Endothelial cell of umbilical vein (primary cell): ENCODE measurements at regions not wholly inside any gene's neighbourhood (a gene's known extent, or its start where the extent isn't known, plus 50 kb on each side); places are given as distances from the start of the nearest gene placed in this dataset.

Experiments
- BruUV-seq: library from RNA; stranded (reverse); fragments of 400-500 nt; replicated peaks from 2 replicates; lab custom pipeline; 2021; lab: Mats Ljungman, UMichigan
- CTCF ChIA-PET: fragments of 300-600, 350-600 bp; sonication (Branson Sonifier 250); formaldehyde crosslinking; loops from one replicate; lab custom pipeline; 2021; ENCODE audit warnings: antibody characterized with exemption, inconsistent platforms; lab: Charles Lee
- POLR2A ChIA-PET: fragments of 300-600, 350-600 bp; sonication (Branson Sonifier 250); formaldehyde crosslinking; loops from one replicate; lab custom pipeline; 2021; ENCODE audit warnings: antibody characterized with exemption, inconsistent platforms; lab: Charles Lee
- DNase-seq: peaks from one replicate; pipeline ENCODE4 v3.0.0-alpha.2; 2011; ENCODE audit warnings: low read depth, low spot score
- FAIRE-seq: peaks from 2 replicates; lab custom pipeline; 2011; peaks lifted over from hg19 to GRCh38; lab: Jason Lieb, UNC
- H2AFZ ChIP-seq: 2 replicates; pipeline ENCODE4 v1.6.0; 2012; ENCODE audit warnings: low read depth, low read length, control low read depth, inconsistent platforms
- H3K27ac ChIP-seq: 2 replicates; pipeline ENCODE4 v1.5.1; 2011; ENCODE audit warnings: low read depth, mild to moderate bottlenecking, control low read depth, low read length, moderate library complexity; ENCODE audit not compliant: insufficient read depth
- H3K27me3 ChIP-seq, 2 experiments: 2 replicates each; pipeline versions ENCODE4 v1.6.0 to v1.6.1; 2011; ENCODE audit warnings: low read length in 2 of 2, mixed read lengths in 1 of 2; ENCODE audit not compliant: control insufficient read depth in 2 of 2, insufficient read depth in 2 of 2
- H3K36me3 ChIP-seq, 2 experiments: 2 replicates in 1 of 2; 3 replicates in 1 of 2; pipeline ENCODE4 v1.5.1; 2011; ENCODE audit warnings: low read length in 2 of 2, mild to moderate bottlenecking in 1 of 2, moderate library complexity in 1 of 2; ENCODE audit not compliant: control insufficient read depth in 2 of 2, insufficient read depth in 2 of 2; ENCODE audit errors: extremely low read depth in 1 of 2
- H3K4me1 ChIP-seq: 3 replicates; pipeline ENCODE4 v1.5.1; 2011; ENCODE audit warnings: mild to moderate bottlenecking, low read length; ENCODE audit not compliant: control insufficient read depth, insufficient read depth; ENCODE audit errors: extremely low read depth
- H3K4me2 ChIP-seq: 2 replicates; pipeline ENCODE4 v1.6.1; 2011; ENCODE audit warnings: low read length, control low read depth, mixed read lengths; ENCODE audit not compliant: insufficient read depth
- H3K4me3 ChIP-seq, 3 experiments: fragments of 200-600 bp in 1 of 3; sonication (generic), shearing (Covaris generic) in 1 of 3; replicated peaks in 1 of 3; 2 replicates each; pipeline ENCODE4 v1.5.1; 2011 to 2016; ENCODE audit warnings: control low read depth in 3 of 3, low read length in 3 of 3, mild to moderate bottlenecking in 2 of 3, inconsistent platforms in 1 of 3, low read depth in 1 of 3, moderate library complexity in 1 of 3; ENCODE audit not compliant: insufficient read depth in 1 of 3
- H3K79me2 ChIP-seq: 2 replicates; pipeline ENCODE4 v1.6.0; 2012; ENCODE audit warnings: low read length, inconsistent platforms; ENCODE audit not compliant: control insufficient read depth, insufficient read depth
- H3K9ac ChIP-seq: replicated peaks from 2 replicates; pipeline ENCODE3; 2011; ENCODE audit warnings: low read length, control low read depth; ENCODE audit not compliant: insufficient read depth; ENCODE audit errors: extremely low read depth
- H3K9me1 ChIP-seq: replicated peaks from 3 replicates; pipeline ENCODE4 v1.6.0; 2011; ENCODE audit warnings: mild to moderate bottlenecking, low read length; ENCODE audit not compliant: control insufficient read depth, insufficient read depth; ENCODE audit errors: extremely low read depth
- H3K9me3 ChIP-seq: replicated peaks from 2 replicates; pipeline ENCODE4 v1.5.1; 2012; ENCODE audit warnings: low read length, inconsistent platforms; ENCODE audit not compliant: control insufficient read depth, insufficient read depth
- H4K20me1 ChIP-seq: replicated peaks from 2 replicates; pipeline ENCODE3; 2011; ENCODE audit warnings: mild to moderate bottlenecking, low read length; ENCODE audit not compliant: control insufficient read depth, insufficient read depth; ENCODE audit errors: extremely low read depth
- EZH2 ChIP-seq: IDR thresholded peaks from 2 replicates; pipeline ENCODE4 v1.6.1; 2012; ENCODE audit warnings: borderline replicate concordance, low read depth, mild to moderate bottlenecking, moderate library complexity, low read length, inconsistent platforms; ENCODE audit not compliant: severe bottlenecking
- FOS ChIP-seq: IDR thresholded peaks from 2 replicates; pipeline ENCODE4 v1.6.1; 2011; ENCODE audit warnings: mild to moderate bottlenecking, low read length, moderate library complexity, borderline replicate concordance; ENCODE audit not compliant: insufficient read depth
- GATA2 ChIP-seq: IDR thresholded peaks from 2 replicates; pipeline ENCODE4 v1.7.0; 2011; ENCODE audit warnings: low read depth, mild to moderate bottlenecking, moderate library complexity, mixed read lengths, low read length; ENCODE audit not compliant: insufficient read length, insufficient read depth
- JUN ChIP-seq: IDR thresholded peaks from 2 replicates; pipeline ENCODE4 v1.6.1; 2011; ENCODE audit warnings: borderline replicate concordance, low read depth; ENCODE audit not compliant: insufficient read length, insufficient read depth
- MYC ChIP-seq: IDR thresholded peaks from one replicate; pipeline ENCODE4 v1.6.1; 2011; ENCODE audit warnings: mild to moderate bottlenecking, low read depth, low read length
- POLR2A ChIP-seq: IDR thresholded peaks from 2 replicates; pipeline ENCODE4 v1.6.1; 2012; ENCODE audit warnings: low read depth, mild to moderate bottlenecking, control low read depth, low read length
- POLR2AphosphoS5 ChIP-seq: IDR thresholded peaks from 2 replicates; pipeline ENCODE4 v1.6.1; 2012; ENCODE audit warnings: low read depth, mild to moderate bottlenecking, control low read depth, low read length, moderate library complexity; ENCODE audit not compliant: insufficient read depth
- dilution Hi-C: fragments of 300-500 bp; cut with MboI; formaldehyde crosslinking; loops from one replicate; pipeline ENCODE4 v1.15.0; 2019; ENCODE audit warnings: low sequenced_read_pairs; ENCODE audit not compliant: extremely low pct_ligation_motif_present
- intact Hi-C: fragments of 100-400 bp; cut with micrococcal nuclease; formaldehyde crosslinking; loops from one replicate; pipeline ENCODE4 v1.10.0; 2022
- TF ChIP-seq, protein P1 (sequence below), 2 donors: IDR thresholded peaks; 1 replicate in 1 of 2; 2 replicates in 1 of 2; pipeline ENCODE4 v1.5.1; 2011; ENCODE audit warnings: low read length in 2 of 2, mild to moderate bottlenecking in 2 of 2, moderate library complexity in 2 of 2, control low read depth in 1 of 2, inconsistent platforms in 1 of 2, low read depth in 1 of 2; ENCODE audit not compliant: insufficient read depth in 1 of 2; ENCODE audit errors: extremely low read depth in 1 of 2
- TF ChIP-seq, protein P2 (sequence below): IDR thresholded peaks from 2 replicates; pipeline ENCODE4 v1.6.1; 2011; ENCODE audit not compliant: insufficient read depth, insufficient read length

DNA sequence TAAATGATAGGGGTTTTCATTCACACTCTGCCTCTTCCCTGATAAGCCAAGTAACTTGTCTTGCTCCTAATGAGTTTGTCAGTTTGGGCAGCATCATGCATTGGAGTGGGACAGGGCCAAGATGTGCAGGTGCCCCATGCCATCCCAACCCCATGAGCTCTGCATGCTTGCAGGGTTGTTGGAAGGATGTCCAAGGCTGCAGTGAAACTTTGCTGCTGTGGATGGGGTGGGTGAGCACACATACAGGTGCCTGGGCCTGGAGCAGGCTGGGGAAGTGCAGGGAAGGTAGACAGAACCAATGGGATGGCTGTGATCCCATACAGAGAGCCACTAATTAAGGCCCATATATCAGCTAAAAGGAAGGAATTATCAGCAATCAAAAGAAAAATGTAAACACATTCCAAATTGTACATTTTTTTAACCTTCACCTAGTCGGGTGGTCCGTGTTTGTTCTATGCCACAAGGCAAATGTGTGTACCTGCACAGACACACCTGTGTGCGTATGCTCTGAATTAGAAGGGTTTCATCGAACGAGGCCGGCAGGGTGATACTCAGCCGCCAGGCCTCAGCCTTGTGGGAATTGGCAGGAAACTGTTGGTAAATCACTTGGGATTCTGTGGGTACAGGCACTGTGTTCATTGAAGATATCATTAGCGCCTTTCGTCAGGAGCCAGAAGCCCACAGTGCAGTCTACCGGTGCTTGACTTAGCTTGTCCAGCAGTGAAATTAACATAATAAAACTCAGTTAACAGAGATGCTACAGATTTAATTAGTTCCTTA is 342.9 kb downstream of the MYCN start:
- Histone ChIP-seq H3K27me3 (no peaks in the 10 kb centered on the region), H3K36me3 (no peaks in the 10 kb centered on the region), H4K20me1 (no peaks in the 10 kb centered on the region), H3K4me1 (no peaks in the 10 kb centered on the region), H3K27ac (no peak overlapping the region), H3K9me1 (no peaks in the 10 kb centered on the region), H2AFZ (no peak overlapping the region), H3K79me2 (no peaks in the 10 kb centered on the region), H3K4me2 (no peak overlapping the region), H3K9me3 (no peaks in the 10 kb centered on the region), H3K4me3 (no peak overlapping the region), H3K9ac (no peak overlapping the region)
- BruUV-seq = no TSS peak
- DNase-seq = no peak
- ChIA-PET POLR2A (no interaction called here), CTCF (no interaction called here)
- TF ChIP-seq FOS (no peak), EZH2 (no peak), POLR2A (no peak), GATA2 (no peak), POLR2AphosphoS5 (no peak), JUN (no peak), MYC (no peak)
- TF ChIP-seq, protein P1, sequence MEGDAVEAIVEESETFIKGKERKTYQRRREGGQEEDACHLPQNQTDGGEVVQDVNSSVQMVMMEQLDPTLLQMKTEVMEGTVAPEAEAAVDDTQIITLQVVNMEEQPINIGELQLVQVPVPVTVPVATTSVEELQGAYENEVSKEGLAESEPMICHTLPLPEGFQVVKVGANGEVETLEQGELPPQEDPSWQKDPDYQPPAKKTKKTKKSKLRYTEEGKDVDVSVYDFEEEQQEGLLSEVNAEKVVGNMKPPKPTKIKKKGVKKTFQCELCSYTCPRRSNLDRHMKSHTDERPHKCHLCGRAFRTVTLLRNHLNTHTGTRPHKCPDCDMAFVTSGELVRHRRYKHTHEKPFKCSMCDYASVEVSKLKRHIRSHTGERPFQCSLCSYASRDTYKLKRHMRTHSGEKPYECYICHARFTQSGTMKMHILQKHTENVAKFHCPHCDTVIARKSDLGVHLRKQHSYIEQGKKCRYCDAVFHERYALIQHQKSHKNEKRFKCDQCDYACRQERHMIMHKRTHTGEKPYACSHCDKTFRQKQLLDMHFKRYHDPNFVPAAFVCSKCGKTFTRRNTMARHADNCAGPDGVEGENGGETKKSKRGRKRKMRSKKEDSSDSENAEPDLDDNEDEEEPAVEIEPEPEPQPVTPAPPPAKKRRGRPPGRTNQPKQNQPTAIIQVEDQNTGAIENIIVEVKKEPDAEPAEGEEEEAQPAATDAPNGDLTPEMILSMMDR (IDR thresholded peaks at IDR 0.05; ENCODE audit: extremely low read depth in 1 of 2, insufficient read depth in 1 of 2, low read depth in 1 of 2, low read length in 2 of 2) = no peak
- TF ChIP-seq, protein P2, sequence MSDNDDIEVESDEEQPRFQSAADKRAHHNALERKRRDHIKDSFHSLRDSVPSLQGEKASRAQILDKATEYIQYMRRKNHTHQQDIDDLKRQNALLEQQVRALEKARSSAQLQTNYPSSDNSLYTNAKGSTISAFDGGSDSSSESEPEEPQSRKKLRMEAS = no peak
- dilution Hi-C loops = no loop called here
- no peak for FAIRE-seq
- intact Hi-C loops = no loop called here
